GM12878 (cell line): ENCODE measurements at regions not wholly inside any gene's neighbourhood (a gene's known extent, or its start where the extent isn't known, plus 50 kb on each side); places are given as distances from the start of the nearest gene placed in this dataset.

Source experiments
- ATAC-seq: fragments of 200-7000 bp; cut with Tn5 transposase; 3 replicates; pipeline ENCODE4 v1.9.1; 2020; ENCODE audit warnings: mild to moderate bottlenecking, moderate library complexity
- BruUV-seq: library from RNA; stranded (reverse); fragments of 400-500 nt; replicated peaks from 2 replicates; lab custom pipeline; 2021; lab: Mats Ljungman, UMichigan
- CTCF ChIA-PET: fragments of 300-600 bp; sonication (Branson Sonifier 250); formaldehyde crosslinking; extraction: SDS; loops from one replicate; lab custom pipeline; 2021; ENCODE audit warnings: inconsistent platforms; lab: Yijun Ruan, JAX
- POLR2A ChIA-PET: fragments of 350-600 bp; formaldehyde crosslinking; extraction: SDS; loops from one replicate; lab custom pipeline; 2021; ENCODE audit warnings: inconsistent platforms; lab: Charles Lee
- RAD21 ChIA-PET: fragments of 300-600 bp; sonication (Branson Sonifier 250); formaldehyde crosslinking; loops from one replicate; lab custom pipeline; 2023; ENCODE audit warnings: antibody characterized with exemption; ENCODE audit not compliant: unreplicated experiment; lab: Charles Lee
- SMC1A ChIA-PET: fragments of 300-600 bp; sonication (Branson Sonifier 250); formaldehyde crosslinking; loops from one replicate; lab custom pipeline; 2023; ENCODE audit not compliant: unreplicated experiment, uncharacterized antibody; lab: Charles Lee
- DNase-seq: peaks from one replicate; pipeline ENCODE4 v3.0.0-alpha.2; 2011; ENCODE audit warnings: low read depth, low spot score
- FAIRE-seq: peaks from 3 replicates; lab custom pipeline; 2011; peaks lifted over from hg19 to GRCh38; lab: Jason Lieb, UNC
- H2AFZ ChIP-seq: 2 replicates; pipeline ENCODE4 v1.6.0; 2011; ENCODE audit warnings: low read depth, low read length, control low read depth; ENCODE audit not compliant: control insufficient read depth
- H3K27ac ChIP-seq: 2 replicates; pipeline ENCODE4 v1.5.1; 2011; ENCODE audit warnings: control low read depth; ENCODE audit not compliant: control insufficient read depth, insufficient read depth
- H3K27me3 ChIP-seq, 2 experiments: replicated peaks in 1 of 2; 2 replicates each; pipeline versions ENCODE4 v1.6.0 to v1.6.1; 2011; ENCODE audit warnings: low read length in 1 of 2; ENCODE audit not compliant: control insufficient read depth in 2 of 2, insufficient read depth in 2 of 2
- H3K36me3 ChIP-seq, 2 experiments: 2 replicates each; pipeline ENCODE4 v1.5.1; 2011; ENCODE audit warnings: low read length in 1 of 2; ENCODE audit not compliant: control insufficient read depth in 2 of 2, insufficient read depth in 2 of 2
- H3K4me1 ChIP-seq: 2 replicates; pipeline ENCODE4 v1.6.1; 2011; ENCODE audit warnings: mild to moderate bottlenecking, low read length, moderate library complexity, mixed read lengths; ENCODE audit not compliant: control insufficient read depth, insufficient read depth
- H3K4me2 ChIP-seq: 2 replicates; pipeline ENCODE4 v1.6.0; 2011; ENCODE audit warnings: control low read depth; ENCODE audit not compliant: control insufficient read depth, insufficient read depth
- H3K4me3 ChIP-seq: fragments of 200-600 bp; sonication (generic); 2 replicates; pipeline ENCODE4 v1.5.1; 2016
- H3K79me2 ChIP-seq: 2 replicates; pipeline ENCODE4 v1.6.0; 2011; ENCODE audit warnings: low read length; ENCODE audit not compliant: control insufficient read depth, insufficient read depth
- H3K9ac ChIP-seq: 2 replicates; pipeline ENCODE4 v1.8.0; 2011; ENCODE audit warnings: low read length, control low read depth, mixed read lengths; ENCODE audit not compliant: control insufficient read depth, insufficient read depth
- H3K9me3 ChIP-seq: replicated peaks from 3 replicates; pipeline ENCODE4 v1.5.1; 2011; ENCODE audit warnings: mild to moderate bottlenecking, low read length; ENCODE audit not compliant: control insufficient read depth, insufficient read depth
- H4K20me1 ChIP-seq: 2 replicates; pipeline ENCODE4 v1.6.0; 2011; ENCODE audit not compliant: control insufficient read depth, insufficient read depth
- BACH1 ChIP-seq: fragments of 450-650 bp; IDR thresholded peaks from 2 replicates; pipeline ENCODE4 v1.6.1; 2017; ENCODE audit warnings: mild to moderate bottlenecking, borderline replicate concordance
- BMI1 ChIP-seq: fragments of 450-650 bp; IDR thresholded peaks from 2 replicates; pipeline ENCODE4 v1.6.1; 2016; ENCODE audit warnings: mild to moderate bottlenecking, moderate library complexity, borderline replicate concordance
- MEF2A ChIP-seq: IDR thresholded peaks from 2 replicates; pipeline ENCODE4 v1.6.1; 2011; ENCODE audit warnings: low read depth, mild to moderate bottlenecking, low read length, moderate library complexity; ENCODE audit not compliant: insufficient read depth
- NFIC ChIP-seq: IDR thresholded peaks from 2 replicates; pipeline ENCODE4 v1.6.1; 2012; ENCODE audit warnings: low read depth, mild to moderate bottlenecking, inconsistent platforms, low read length, moderate library complexity
- NR2C2 ChIP-seq: IDR thresholded peaks from 2 replicates; pipeline ENCODE4 v1.6.1; 2011; ENCODE audit warnings: borderline replicate concordance, low read depth; ENCODE audit not compliant: control insufficient read depth, insufficient read length
- NR2F1 ChIP-seq: fragments of 450-650 bp; conservative IDR thresholded peaks from 2 replicates; pipeline ENCODE4 v1.6.1; 2017; ENCODE audit warnings: mild to moderate bottlenecking
- PML ChIP-seq: IDR thresholded peaks from 2 replicates; pipeline ENCODE4 v1.6.1; 2012; ENCODE audit warnings: low read length, inconsistent platforms
- RUNX3 ChIP-seq: IDR thresholded peaks from 2 replicates; pipeline ENCODE4 v1.6.1; 2012; ENCODE audit warnings: low read length, inconsistent platforms
- SIX5 ChIP-seq: IDR thresholded peaks from 2 replicates; pipeline ENCODE4 v1.6.1; 2011; ENCODE audit warnings: mild to moderate bottlenecking, low read depth, low read length, moderate library complexity; ENCODE audit not compliant: severe bottlenecking
- SRF ChIP-seq, 2 experiments: IDR thresholded peaks; 2 replicates each; pipeline ENCODE4 v1.6.1; 2011; ENCODE audit warnings: low read depth in 2 of 2, low read length in 2 of 2, mild to moderate bottlenecking in 1 of 2, moderate library complexity in 1 of 2
- ZBED1 ChIP-seq: IDR thresholded peaks from 2 replicates; pipeline ENCODE4 v1.6.1; 2016; ENCODE audit warnings: borderline replicate concordance
- ZNF24 ChIP-seq: fragments of 450-650 bp; IDR thresholded peaks from 2 replicates; pipeline ENCODE4 v1.6.1; 2017; ENCODE audit warnings: antibody characterized with exemption, mild to moderate bottlenecking
- WGBS: methylation state at CpG from one replicate; pipeline ENCODE4 v1.1.6; 2016; ENCODE audit warnings: low lambda C conversion rate; ENCODE audit not compliant: insufficient replicate concordance, insufficient coverage; ENCODE audit errors: missing lambda C conversion rate; 5-methylcytosine and 5-hydroxymethylcytosine counted together
- in situ Hi-C: fragments of 300-500 bp; cut with MboI; formaldehyde crosslinking; loops from 9 replicates; pipeline ENCODE4 v1.14.3; 2018; ENCODE audit warnings: mixed read lengths
- intact Hi-C: fragments of 100-400 bp; cut with micrococcal nuclease; formaldehyde crosslinking; loops from one replicate; pipeline ENCODE4 v1.14.2; 2022; ENCODE audit not compliant: unreplicated experiment
- TF ChIP-seq, protein P1 (sequence below): fragments of 450-650 bp; IDR thresholded peaks from 2 replicates; pipeline ENCODE4 v1.6.1; 2016; ENCODE audit warnings: mild to moderate bottlenecking

DNA sequence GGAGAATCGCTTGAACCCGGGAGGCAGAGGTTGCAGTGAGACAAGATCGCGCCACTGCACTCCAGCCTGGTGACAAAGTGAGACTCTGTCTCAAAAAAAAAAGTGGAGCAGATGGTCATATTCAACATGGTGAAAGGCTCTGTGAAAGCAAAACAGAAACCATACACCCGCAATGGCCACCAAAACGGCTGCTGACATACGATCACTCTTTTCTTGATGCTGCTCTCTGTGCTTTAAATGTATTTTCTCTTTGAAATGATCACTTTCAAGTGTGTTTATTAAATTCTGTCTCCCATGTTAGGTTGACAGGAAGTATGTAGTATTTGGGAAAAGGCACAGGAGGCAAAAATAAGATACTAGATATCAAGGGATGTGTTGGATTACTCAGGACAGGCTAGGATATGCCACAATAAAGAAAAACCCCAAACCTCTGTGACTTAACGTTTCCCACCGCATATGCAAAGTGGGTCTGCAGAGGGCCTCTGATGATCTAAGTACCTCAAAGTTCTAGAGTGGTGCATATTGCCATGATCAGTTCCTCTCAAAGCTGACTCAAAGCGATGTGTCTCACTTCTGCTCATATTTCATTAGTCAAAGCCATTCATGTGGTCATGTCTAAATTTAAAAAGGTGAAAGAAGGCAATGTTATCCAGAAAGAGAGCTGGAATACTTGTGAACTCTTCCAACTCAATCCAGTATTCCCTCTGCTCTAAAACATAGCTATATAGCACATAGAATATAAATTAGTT is 155.1 kb upstream of the SOX4 start (continued):
- TF ChIP-seq NR2C2 (no peak), PML (peak; percentile 61; the same call in 1 of the 2 replicates), BACH1 (peak; percentile 96), ZNF24 (peak; percentile 82; the same call in 1 of the 2 replicates), NR2F1 (peak; percentile 90), SIX5 (no peak), BMI1 (peak; percentile 90), SRF (IDR thresholded peaks at IDR 0.05; ENCODE audit: low read depth in 2 of 2, low read length in 2 of 2) (peak in 1 of 2 experiments; percentile 87; a peak in 2 of 4 replicates)

DNA sequence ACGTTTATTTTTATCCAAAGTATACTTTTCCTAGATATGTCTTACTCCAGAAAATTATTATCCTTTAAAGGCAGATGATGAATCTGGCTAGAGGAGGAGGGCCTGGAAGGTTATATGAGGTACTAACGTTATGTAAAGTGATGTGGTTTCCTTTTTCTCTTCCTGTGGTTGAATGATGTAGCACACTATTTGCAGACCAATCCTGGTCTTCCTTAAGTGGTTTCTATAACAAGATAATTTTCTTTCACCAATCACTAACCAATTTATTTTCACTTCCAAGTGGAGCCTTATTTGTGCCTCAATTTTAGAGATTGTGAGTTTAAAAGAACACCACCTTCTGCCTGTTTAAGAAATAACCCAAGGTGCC is 154.6 kb upstream of the SOX4 start:
- no peaks in the 10 kb centered on the region; the same call in 2 of the 3 replicates for H3K9me3 ChIP-seq
- H3K4me2 ChIP-seq: peak overlapping the region; percentile 91
- H3K36me3 ChIP-seq: no peaks in the 10 kb centered on the region
- ChIA-PET SMC1A (interaction anchor here (0.7 to 1.5 kb wide), 9 partner anchors 12 to 561 kb away, joined by 3 to 7 read pairs (median 3); partner anchors contain the start of gene SOX4), RAD21 (interaction anchor here (0.7 to 2.2 kb wide), 6 partner anchors 11 to 470 kb away, joined by 3 to 6 read pairs (median 4); no protein-coding TSS in a partner anchor), POLR2A (interaction anchor here (0.6 to 0.9 kb wide), 2 partner anchors 240 to 255 kb away, joined by 3 read pairs; no protein-coding TSS in a partner anchor), CTCF (interaction anchor here (1.2 kb wide), 1 partner anchor 150 kb away, joined by 5 read pairs; no protein-coding TSS in a partner anchor)
- no TSS peak for BruUV-seq
- H2AFZ ChIP-seq: no peak overlapping the region
- intact Hi-C loops (loop anchor here (1.0 to 10.0 kb wide), 9 partner anchors 148 to 734 kb away; no protein-coding TSS in a partner anchor), in situ Hi-C loops (loop anchor here (25.0 kb wide), 1 partner anchor 877 kb away; no protein-coding TSS in a partner anchor)
- no peak overlapping the region for H3K4me3 ChIP-seq
- H3K27me3 ChIP-seq: no peaks in the 10 kb centered on the region
- no peaks in the 10 kb centered on the region for H4K20me1 ChIP-seq
- 2% methylated on average over 2 of the region's 2 CpGs for WGBS
- no peaks in the 10 kb centered on the region for H3K79me2 ChIP-seq
- FAIRE-seq (peak; percentile 64), ATAC-seq (peak; percentile 73), DNase-seq (peak; percentile 49)
- TF ChIP-seq MEF2A (peak; percentile 56; the same call in 1 of the 2 replicates), ZBED1 (peak; percentile 16; the same call in 1 of the 2 replicates), RUNX3 (peak; percentile 65), NFIC (peak; percentile 42)
- TF ChIP-seq, protein P1, sequence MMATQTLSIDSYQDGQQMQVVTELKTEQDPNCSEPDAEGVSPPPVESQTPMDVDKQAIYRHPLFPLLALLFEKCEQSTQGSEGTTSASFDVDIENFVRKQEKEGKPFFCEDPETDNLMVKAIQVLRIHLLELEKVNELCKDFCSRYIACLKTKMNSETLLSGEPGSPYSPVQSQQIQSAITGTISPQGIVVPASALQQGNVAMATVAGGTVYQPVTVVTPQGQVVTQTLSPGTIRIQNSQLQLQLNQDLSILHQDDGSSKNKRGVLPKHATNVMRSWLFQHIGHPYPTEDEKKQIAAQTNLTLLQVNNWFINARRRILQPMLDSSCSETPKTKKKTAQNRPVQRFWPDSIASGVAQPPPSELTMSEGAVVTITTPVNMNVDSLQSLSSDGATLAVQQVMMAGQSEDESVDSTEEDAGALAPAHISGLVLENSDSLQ: no peak
- H3K4me1 ChIP-seq: peaks cover 17% of the 10 kb centered on the region
- no peak overlapping the region for H3K9ac ChIP-seq
- peak overlapping the region; percentile 89; the same call in 1 of the 2 replicates for H3K27ac ChIP-seq
